Ureter (tissue), 1 donor: ENCODE measurements at regions not wholly inside any gene's neighbourhood (a gene's known extent, or its start where the extent isn't known, plus 50 kb on each side); places are given as distances from the start of the nearest gene placed in this dataset.

Source experiments
- DNase-seq: peaks from one replicate; pipeline ENCODE4 v3.0.0-alpha.2; 2020; ENCODE audit warnings: low spot score
- donor health status: DM: yes; HTN: yes; CAD: no.

DNA sequence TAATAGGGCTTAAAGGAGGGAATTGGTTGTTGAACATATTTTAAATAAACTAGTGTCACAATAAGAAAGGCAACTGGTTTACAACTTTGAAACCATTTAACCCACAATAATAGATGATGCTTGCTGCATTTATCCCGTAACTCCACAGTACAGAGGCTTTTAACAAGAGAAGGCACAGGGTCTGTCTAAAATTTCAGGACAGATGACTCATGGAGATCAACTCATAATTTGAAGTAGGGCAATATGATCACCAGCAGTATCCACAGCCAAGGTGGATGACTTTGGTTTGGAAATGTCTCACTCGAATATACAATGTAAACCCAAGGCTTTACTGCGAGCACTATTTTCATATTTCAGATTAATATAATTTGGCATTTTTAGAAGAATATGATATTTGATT, 340.2 kb downstream of the LRIG3 start:
- DNase-seq, result no peak

DNA sequence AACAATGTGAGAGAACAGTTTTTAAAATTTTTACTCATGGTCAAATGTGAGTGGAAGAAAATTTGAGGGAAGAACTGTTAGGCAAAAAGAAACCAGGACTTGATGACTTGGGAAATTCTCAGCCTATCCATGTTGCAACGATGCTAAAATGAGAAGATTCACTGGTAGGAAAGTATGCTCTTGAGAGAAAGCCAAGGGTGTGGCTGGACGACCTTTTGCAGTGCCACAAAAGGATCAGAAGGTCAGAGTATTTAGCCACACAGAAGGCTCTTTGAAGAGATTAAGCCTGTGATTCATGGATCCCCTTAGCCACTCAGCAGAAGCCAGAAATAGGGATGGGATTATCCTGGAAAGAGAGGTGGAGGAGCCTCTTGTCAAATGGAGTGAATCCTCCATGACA, 336.8 kb downstream of the LRIG3 start:
- DNase-seq, result no peak

- no peak for DNase-seq
These were observed 336.4 kb downstream of the LRIG3 start for GRCh38 chr12:58583940-58584339.

- no peak for DNase-seq
These were observed 335.4 kb downstream of the LRIG3 start for GRCh38 chr12:58584880-58585279.

GRCh38 chr12:58586762-58587161, 333.5 kb downstream of the LRIG3 start:
- DNase-seq, result no peak

DNA sequence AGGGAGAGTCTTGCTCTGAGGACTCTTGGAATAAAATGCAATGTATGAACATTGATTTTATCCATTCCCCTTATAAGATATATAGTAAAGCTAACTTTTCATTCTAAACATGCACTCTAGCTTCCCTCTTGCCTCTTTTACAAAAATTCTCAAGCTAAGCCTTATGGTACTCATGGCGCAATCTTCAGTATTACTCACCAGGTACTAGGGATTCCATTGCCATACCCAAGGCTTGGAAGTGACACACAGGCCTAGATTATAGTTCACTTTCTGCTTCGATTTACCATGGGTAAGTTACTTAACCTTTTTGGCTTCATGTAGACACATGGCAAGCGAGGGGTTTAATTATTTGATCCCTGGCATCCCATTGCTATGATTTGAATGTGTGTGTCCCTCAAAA, 331.5 kb downstream of the LRIG3 start:
- DNase-seq, result no peak

GRCh38 chr12:58592475-58593207, 327.7 kb downstream of the LRIG3 start:
- no peak for DNase-seq

- no peak for DNase-seq
These were observed 326.6 kb downstream of the LRIG3 start for GRCh38 chr12:58593557-58594304.

GRCh38 chr12:58596381-58596780, 323.9 kb downstream of the LRIG3 start:
- no peak for DNase-seq

- DNase-seq, result no peak
These were observed 318.8 kb downstream of the LRIG3 start for GRCh38 chr12:58601529-58601928.

GRCh38 chr12:58602179-58602578, 318.1 kb downstream of the LRIG3 start:
- DNase-seq, result no peak

- no peak for DNase-seq
These were observed 317.6 kb downstream of the LRIG3 start for GRCh38 chr12:58602736-58603135.

GRCh38 chr12:58607805-58608204, 312.5 kb downstream of the LRIG3 start:
- DNase-seq, result no peak

DNA sequence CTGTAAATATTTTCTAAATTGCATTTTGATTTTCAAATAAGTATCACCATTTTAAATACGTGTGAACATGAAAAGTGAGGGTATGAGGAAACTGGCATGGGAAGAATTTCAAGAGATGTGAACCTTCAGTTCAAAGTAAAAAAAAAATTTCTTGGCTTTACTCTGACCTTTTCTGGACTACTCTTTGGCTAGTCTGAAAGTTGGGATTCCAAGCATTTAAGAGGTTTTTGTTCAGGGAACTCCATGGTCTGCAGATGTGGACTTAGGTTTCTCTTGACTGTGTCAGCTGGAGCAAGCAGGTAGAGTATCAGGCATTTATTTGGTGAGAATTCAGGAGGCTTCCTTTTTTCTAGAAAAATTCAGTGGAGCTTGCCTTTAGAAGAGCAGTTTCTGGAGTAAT, 311.6 kb downstream of the LRIG3 start:
- DNase-seq, result no peak

DNA sequence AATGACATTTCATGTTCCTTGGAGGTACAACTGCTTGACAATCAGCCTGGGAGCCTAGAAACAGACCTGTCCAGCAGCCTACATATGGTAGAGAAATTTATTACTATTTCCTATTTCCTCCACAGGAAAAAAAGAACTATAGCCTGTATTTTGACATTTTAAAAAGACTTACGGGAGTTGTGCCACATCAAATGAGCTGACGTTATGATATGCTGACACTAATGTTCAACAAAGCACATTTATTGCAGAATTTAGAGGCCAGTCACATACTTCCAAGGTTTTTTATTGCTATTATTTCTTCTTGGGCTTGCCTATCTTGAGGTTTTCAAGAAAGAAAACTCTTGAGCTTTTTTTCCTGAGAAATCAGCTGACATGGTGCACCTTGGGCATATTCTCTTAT, 305.3 kb downstream of the LRIG3 start:
- no peak for DNase-seq

- DNase-seq, result no peak
These were observed 304.7 kb downstream of the LRIG3 start for GRCh38 chr12:58615576-58615975.

- no peak for DNase-seq
These were observed 303.7 kb downstream of the LRIG3 start for GRCh38 chr12:58616618-58617017.

GRCh38 chr12:58621126-58621525, 299.2 kb downstream of the LRIG3 start:
- DNase-seq, result no peak

- DNase-seq, result no peak
These were observed 290.9 kb downstream of the LRIG3 start for GRCh38 chr12:58629376-58629775.

DNA sequence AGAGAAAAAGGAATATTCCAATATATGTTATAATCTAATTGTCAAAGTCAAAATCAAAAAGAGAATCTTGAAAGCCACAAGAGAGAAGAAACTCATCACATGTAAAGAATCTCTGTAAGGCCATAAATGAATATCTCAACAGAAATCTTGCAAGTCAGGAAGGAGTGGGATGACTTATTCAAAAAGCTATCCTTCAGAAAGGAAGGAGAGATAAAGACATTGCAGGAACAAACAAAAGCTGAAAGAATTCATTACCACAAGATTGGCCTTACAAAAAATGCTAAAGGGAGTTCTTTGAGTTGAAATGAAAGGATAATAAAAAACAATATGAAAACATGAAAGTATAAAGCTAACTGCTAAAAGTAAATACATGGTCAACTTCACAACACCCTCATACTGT, 286.8 kb downstream of the LRIG3 start:
- no peak for DNase-seq

DNA sequence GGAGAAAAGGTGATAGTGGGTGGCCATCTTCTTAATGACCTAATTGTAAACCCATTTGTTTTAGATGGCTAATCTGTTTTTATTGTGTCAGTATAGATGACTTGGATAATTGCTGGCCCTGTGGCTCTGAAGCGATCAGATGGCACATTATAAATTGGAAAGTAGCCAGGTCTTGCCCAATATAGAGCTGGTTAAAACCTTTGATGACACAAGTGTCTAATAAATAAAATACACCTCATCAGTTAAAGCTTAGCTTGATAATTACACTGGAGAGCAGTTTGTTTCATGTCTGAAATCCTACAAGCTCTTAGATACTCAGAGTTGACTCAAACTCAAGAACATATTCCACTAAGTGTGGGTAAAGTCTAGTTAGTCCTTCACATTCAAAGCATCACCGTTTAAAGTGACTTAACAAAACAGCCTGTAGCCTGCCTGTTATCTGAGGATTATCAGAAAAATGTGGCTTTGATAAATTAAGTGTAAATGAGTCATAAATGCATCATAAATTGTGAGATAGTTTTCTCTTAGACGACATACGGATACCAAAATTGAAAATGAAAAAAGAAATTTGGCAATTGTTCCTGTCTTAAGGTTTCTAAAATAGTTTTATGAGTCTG, 280.9 kb downstream of the LRIG3 start:
- no peak for DNase-seq

GRCh38 chr12:58640314-58640713, 280.0 kb downstream of the LRIG3 start:
- no peak for DNase-seq

DNA sequence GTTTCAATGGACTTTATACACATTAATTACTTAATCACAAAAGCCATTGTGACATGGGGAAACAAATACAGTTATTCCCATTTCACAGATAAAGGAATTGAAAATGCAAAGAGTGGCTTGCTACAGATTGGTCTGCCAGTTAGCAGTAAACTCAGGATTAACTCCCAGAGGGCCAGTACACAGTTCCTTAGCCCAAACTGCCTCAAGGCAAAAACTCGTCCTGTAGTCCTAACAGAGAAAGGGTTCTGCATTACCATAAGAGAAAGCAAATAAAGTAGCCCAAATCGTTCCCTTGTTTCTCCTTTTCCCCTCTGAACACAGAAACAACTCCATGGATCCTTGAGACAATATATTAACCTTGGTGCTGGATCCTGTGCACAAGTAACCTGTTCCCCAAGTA, 274.4 kb downstream of the LRIG3 start:
- no peak for DNase-seq
